Mucosa of descending colon (tissue), 3 donors: ENCODE measurements at regions not wholly inside any gene's neighbourhood (a gene's known extent, or its start where the extent isn't known, plus 50 kb on each side); places are given as distances from the start of the nearest gene placed in this dataset.

Experiments
- ATAC-seq: fragments of 200-7000 bp; cut with Tn5 transposase; one replicate; pipeline ENCODE4 v1.9.1; 2020; ENCODE audit warnings: mild to moderate bottlenecking, moderate library complexity
- DNase-seq, 3 donors: peaks; one replicate each; pipeline ENCODE4 v3.0.0-alpha.2; 2020
- H3K36me3 ChIP-seq: fragments of 200-600 bp; one replicate; pipeline ENCODE4 v1.8.0; 2021; ENCODE audit warnings: low read depth, mild to moderate bottlenecking
- H3K4me1 ChIP-seq: fragments of 200-600 bp; one replicate; pipeline ENCODE4 v1.8.0; 2021; ENCODE audit warnings: low read depth, mild to moderate bottlenecking
- H3K4me3 ChIP-seq: fragments of 200-600 bp; one replicate; pipeline ENCODE4 v1.8.0; 2021; ENCODE audit warnings: mild to moderate bottlenecking
- H3K9me3 ChIP-seq: fragments of 200-600 bp; one replicate; pipeline ENCODE4 v1.8.0; 2021; ENCODE audit warnings: mild to moderate bottlenecking
- CTCF ChIP-seq: fragments of 200-600 bp; IDR thresholded peaks from one replicate; pipeline ENCODE4 v1.8.0; 2022; ENCODE audit warnings: antibody characterized with exemption, mild to moderate bottlenecking
- intact Hi-C, 2 donors: fragments of 100-400 bp; cut with DNase I in 1 of 2; cut with micrococcal nuclease in 1 of 2; formaldehyde crosslinking; loops; one replicate each; pipeline versions ENCODE4 v1.11.0 to v1.11.1; 2022; cut with DNase I, micrococcal nuclease
- donor health status: DM: no; HTN: no; CAD: no; lungs with moderate emphysema.
- donor health status: DM: no; HTN: no; CAD: no.
- donor health status: DM: no; HTN: yes; CAD: no.

- no peak for TF ChIP-seq CTCF
- Histone ChIP-seq H3K36me3 (no peaks in the 10 kb centered on the region), H3K4me1 (no peaks in the 10 kb centered on the region), H3K4me3 (no peak overlapping the region), H3K9me3 (no peaks in the 10 kb centered on the region)
- no peak for ATAC-seq
- intact Hi-C loops, result no loop called here
- no peak for DNase-seq
These were observed 350.8 kb downstream of the NFIB start for GRCh38 chr9:13963005-13963653.

- ATAC-seq, result no peak
- intact Hi-C loops, result no loop called here
- Histone ChIP-seq H3K4me3 (no peak overlapping the region), H3K9me3 (no peaks in the 10 kb centered on the region), H3K4me1 (no peaks in the 10 kb centered on the region), H3K36me3 (no peaks in the 10 kb centered on the region)
- DNase-seq, result no peak
- no peak for TF ChIP-seq CTCF
These were observed 351.9 kb downstream of the NFIB start for GRCh38 chr9:13962006-13962405.

GRCh38 chr9:13960011-13960765, 353.8 kb downstream of the NFIB start:
- no peak for ATAC-seq
- Histone ChIP-seq H3K9me3 (no peaks in the 10 kb centered on the region), H3K4me1 (no peaks in the 10 kb centered on the region), H3K36me3 (no peaks in the 10 kb centered on the region), H3K4me3 (no peak overlapping the region)
- intact Hi-C loops, result no loop called here
- no peak for DNase-seq
- TF ChIP-seq CTCF, result no peak

GRCh38 chr9:13958672-13959071, 355.3 kb downstream of the NFIB start:
- Histone ChIP-seq H3K4me1 (no peaks in the 10 kb centered on the region), H3K4me3 (no peak overlapping the region), H3K9me3 (no peaks in the 10 kb centered on the region), H3K36me3 (no peaks in the 10 kb centered on the region)
- ATAC-seq, result no peak
- DNase-seq, result no peak
- TF ChIP-seq CTCF, result no peak
- intact Hi-C loops, result no loop called here

- Histone ChIP-seq H3K4me3 (no peak overlapping the region), H3K4me1 (no peaks in the 10 kb centered on the region), H3K36me3 (no peaks in the 10 kb centered on the region), H3K9me3 (no peaks in the 10 kb centered on the region)
- intact Hi-C loops, result no loop called here
- DNase-seq, result no peak
- TF ChIP-seq CTCF, result no peak
- no peak for ATAC-seq
These were observed 356.9 kb downstream of the NFIB start for GRCh38 chr9:13957089-13957488.
